HG03565 (cell line): ENCODE measurements at regions not wholly inside any gene's neighbourhood (a gene's known extent, or its start where the extent isn't known, plus 50 kb on each side); places are given as distances from the start of the nearest gene placed in this dataset.

Experiments
- ATAC-seq: cut with Tn5 transposase; IDR thresholded peaks from one replicate; pipeline ENCODE4 v1.9.1; 2021; ENCODE audit warnings: mild to moderate bottlenecking, moderate library complexity; ENCODE audit not compliant: unreplicated experiment

DNA sequence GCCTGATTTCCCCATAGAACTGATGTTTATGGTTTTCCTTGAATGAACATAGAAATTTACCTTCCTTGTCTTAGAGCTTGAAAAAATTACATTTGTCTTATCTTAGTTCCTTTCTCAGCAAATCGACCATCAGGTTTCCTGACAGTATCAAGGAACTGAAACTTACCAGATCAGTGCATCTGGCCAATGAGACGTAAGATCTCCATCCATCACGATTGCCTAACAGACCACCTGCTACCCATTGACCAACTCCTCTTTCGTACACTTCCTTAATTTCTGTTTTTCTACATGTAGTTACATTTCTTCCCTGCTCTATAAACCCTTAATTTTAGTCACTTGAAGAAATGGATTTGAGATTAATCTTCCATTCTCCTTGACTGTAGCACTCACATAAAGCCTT, 57.4 kb upstream of the TMPRSS15 start:
- no peak for ATAC-seq

DNA sequence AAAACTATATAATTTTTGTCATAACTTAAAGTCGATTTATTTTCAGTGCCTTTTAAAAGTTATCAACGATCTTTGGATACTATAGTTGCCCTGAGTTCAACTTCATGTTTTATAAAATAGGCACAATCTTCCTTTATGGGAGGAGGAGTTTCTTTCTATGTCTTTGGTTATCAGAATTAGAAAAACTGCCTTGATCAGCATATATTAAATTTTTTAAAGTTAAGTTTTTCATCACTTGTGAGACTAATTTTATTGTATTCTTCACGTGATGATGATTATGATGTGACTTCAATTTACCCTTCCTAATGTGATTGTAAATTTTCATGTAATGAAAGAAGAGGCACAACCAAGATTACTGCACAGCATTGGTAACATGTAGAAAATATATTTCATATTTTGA, 58.2 kb upstream of the TMPRSS15 start:
- ATAC-seq = no peak

DNA sequence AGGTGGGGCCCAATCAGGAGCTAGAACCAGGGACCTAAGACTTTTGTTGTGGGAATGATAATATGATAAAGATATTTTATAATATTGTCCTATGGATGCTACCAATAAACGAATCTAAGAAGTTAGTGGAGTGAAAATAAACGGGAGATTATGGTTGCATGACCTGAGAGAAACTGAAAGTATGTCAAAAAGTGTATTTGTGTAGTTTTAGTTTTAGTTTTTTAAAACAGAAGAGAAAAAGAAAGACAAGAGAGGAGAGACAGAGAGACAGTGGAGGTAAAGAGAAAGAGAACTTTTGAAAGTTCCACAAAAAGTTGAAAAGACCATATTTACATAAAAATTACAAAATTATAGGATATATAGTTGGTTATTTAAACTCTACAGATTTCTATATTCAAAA, 64.1 kb upstream of the TMPRSS15 start:
- peak; percentile 63 for ATAC-seq

DNA sequence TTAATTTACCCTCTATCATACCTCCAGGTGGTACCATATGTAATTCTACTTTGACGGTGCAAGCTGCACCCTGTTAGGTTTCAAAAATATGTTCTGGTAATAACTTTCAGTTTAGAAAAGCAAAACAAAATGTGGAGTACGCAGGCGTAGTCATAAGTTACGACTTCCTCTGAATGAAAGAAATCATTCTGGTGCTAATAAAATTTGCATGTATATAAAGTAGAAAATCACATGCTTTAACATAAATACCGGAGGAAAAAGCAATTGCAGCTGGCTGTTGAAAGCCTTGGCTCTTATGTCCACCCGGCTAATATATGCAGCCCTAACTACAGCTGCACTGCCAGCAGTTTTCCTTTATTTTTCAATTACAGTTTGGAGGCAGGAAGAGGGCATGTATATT, 65.2 kb upstream of the TMPRSS15 start:
- no peak for ATAC-seq

DNA sequence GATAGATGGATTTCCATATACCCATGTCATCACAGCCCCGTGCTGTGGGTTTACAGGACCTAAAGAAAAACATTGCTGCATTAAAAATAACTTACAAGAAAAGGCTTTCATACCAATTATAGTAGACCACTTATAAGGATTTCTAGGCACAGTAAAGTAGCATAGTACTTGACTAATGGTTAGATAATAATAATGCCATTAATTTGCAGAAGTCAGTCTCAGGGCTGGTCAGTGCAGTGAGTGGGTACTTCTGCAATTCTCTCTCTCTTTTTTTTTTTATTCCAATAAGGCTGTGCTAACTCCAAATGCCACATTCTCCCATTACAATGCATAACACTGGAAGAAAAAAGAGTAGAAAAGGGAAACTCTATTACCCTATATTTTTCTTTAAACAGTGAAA, 73.1 kb upstream of the TMPRSS15 start:
- ATAC-seq = no peak

DNA sequence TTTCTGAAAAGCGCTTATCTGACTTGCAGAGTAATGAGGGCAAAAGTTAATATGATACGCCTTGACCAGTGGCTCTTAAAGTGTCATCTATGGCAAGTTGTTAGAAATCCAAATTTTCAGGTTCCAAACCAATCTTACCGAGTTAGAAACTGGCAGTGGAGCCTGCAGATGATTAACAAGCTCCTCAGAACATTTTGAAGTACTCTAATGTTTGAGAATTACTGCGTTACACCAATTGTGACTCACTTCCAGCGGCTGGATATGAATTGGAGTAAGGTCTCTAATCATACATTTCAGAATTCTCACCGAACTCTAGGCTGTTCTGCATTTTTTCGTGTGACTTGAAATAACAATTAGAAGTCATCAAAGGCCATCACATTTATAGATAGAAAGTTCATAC, 73.5 kb upstream of the TMPRSS15 start:
- ATAC-seq = no peak

DNA sequence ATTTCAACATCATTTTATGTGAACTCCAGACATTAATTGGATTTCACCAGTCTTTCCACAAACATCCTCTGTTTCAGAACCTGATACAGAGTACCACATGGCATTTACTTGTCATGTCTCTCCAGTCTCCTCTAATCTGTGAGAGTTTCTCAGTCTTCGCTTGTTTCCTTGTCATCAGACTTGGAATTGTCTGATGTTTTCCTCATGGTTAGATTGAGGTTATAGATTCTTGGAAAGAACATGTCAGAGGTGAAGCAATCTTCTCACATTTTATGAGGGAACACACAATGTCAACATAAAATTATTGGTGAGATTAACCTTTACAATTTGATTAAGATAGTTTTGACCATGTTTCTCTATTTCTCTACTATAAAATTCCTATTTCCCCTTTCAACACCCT, 74.9 kb upstream of the TMPRSS15 start:
- no peak for ATAC-seq

DNA sequence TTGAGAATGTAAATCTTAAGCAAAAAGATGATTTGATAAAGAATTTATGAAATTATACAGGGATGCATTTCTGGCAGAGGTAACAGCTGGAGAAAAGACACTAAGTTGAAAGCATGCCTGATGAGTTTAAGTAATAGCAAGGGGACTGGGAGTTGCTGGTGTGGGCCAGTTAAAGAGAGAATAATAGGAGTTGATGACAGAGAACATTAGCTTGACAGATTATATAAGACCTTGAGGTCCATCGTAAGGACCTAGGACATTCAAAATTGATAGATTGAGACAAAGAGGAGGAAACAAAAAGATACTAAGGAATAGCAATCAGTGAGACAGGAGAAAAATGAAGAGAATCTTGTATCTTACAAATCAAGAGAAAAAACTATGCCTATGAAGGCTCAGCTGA, 84.7 kb upstream of the TMPRSS15 start:
- ATAC-seq = no peak

DNA sequence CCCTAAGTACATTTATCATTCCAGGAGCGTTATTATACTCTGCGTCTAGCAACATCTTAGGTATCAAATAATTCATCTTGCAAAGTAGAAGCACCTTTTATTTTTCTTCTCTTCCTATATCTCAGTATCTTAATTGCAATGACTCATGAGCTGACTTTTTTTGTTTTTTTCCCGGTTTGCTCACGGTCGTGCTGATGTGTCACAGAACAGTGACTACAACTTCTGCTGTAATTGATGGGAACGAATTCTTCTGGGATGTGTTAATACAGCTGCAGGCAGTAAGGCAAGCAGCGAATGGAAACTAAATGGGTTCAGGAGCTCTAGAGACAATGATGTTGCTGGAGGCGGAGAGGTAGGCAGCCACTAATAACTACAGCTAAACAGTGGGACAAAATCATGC, 89.8 kb upstream of the TMPRSS15 start:
- no peak for ATAC-seq

DNA sequence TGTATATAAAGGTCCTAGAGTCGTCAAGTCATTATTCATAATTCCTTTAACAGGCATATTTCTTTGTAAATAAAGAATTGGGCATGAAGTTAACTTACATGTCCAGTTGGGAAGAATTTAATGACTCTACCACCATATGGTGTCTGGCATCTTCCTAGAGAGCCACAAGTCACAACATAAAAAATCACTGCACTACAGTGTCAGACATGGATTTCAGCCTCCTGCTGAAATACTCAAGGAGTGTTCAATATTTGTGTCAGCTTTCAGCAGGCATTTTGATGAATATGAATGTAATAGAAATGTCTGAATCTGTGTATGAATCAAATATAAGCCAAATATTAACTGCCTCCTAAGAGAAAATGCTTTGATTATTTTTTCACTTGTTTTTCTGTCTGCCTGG, 91.9 kb upstream of the TMPRSS15 start:
- no peak for ATAC-seq

DNA sequence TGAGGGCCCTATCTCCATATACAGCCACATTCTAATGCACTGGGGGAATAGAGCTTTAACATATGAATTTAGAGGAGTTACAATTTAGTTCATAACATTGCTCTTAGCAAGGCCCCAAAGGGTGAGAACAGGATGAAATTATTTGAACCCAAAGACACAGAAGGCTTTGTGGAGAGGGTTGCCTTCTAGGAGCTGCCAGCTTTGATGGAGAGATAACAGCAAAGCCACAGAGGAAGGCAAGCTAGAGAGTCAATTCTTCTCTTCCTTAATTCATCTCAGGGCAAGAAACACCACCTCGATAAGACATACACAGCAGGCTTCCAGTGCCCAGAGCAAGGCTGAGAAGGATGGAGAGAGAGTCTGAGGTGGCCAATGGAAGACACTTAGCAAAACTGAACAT, 94.8 kb upstream of the TMPRSS15 start:
- ATAC-seq = no peak

DNA sequence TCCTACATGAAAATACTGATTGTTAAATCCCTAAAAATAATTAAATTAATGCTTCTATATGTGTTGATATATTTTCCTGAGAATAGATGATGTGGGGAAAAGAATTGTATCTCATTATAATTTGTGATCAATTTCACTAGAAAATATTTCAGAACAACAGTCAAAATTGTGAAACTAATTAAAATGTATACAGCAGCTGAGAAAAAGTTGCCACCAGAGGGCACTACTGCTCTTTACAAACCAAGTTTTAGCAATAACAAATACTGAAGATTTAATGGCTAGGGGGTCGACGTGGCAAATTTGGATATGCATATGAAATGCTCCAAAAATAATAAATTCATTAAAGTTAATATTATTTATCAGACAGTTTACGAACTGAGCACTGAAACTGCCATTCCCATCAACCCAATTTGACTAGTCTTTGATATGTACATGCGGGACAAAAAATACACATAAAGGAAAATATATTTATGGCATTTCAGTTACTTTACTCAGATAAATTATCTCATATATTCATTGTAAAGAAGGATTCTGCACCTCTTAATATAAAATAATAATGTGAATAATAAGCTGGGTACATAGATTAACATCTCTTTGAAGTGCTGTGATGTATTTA, 96.3 kb upstream of the TMPRSS15 start:
- ATAC-seq = no peak

DNA sequence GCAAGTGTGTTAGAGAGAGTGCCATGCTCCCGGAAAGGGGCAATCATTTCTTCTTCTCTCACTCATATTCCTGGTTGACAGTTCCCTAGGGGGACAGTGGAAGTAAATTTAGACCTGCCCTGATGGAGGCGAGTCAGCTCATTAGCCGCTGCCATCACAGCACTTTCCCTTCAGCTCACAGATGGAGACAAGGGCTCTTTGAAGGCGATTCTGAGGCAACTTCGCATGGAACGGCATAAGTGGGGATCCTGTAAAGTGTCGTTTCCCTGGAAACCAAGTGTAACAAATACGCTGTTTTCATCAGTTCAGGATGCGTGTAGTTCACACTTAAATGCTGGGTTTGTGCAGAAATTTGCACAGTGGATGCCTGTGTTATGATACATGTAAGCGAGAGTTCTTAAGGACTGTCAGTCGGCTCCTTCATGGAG, 114.5 kb upstream of the TMPRSS15 start:
- no peak for ATAC-seq

DNA sequence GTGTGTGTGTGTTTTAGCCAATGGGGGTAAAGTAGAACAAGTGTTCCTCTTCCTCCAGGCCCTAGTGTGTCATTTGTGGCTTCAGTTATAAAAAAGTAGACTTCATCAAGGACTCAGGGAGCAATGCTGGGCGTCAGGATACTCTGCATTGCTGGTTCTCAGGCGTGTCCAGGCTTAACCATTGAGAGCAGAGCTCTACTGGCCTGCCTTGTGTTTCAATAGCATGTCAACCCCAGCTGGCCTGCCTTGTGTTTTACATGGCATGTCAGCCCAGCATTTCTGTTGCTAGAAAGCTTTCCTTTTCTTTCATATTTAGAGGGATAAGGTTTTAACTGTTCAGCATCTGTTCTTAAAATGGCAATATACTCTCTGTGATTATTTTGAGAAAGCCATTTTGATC, 117.6 kb upstream of the TMPRSS15 start:
- ATAC-seq = no peak

DNA sequence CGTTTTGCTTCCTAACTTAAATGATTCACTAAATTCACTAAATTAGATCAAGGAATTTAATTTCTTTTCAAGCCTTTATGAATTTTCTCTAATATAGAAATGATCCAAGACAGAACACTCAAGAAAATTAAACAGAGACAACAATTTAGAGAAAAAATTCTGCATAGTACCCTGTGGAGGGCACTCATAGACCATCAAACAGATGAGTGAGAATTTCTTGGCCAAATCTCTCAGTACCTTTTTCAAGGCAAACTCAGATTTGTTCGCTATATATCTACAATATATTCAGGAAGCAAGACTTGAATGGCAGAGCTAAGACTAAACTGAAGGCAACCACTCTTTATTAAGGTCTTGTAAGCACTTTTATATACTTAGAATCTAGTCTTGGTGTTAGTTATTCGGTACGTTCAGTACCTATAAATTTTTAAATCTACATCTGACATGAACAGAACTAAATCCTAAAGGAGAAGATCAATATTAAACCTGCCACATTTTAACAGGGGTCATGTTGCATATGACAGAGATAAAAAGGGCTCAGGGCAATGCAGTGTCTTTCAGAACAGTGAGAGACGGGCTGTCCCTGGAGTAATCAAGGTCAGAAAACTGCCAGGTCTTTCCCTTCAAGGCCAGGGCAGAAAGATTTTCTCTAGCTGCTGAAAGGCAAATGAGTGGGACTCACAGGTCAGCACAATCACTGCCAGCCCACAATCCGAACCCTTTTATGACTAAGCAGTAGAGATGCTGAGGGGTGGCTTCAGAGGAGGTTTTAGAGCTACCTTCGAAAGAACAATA, 118.8 kb upstream of the TMPRSS15 start:
- ATAC-seq = no peak

DNA sequence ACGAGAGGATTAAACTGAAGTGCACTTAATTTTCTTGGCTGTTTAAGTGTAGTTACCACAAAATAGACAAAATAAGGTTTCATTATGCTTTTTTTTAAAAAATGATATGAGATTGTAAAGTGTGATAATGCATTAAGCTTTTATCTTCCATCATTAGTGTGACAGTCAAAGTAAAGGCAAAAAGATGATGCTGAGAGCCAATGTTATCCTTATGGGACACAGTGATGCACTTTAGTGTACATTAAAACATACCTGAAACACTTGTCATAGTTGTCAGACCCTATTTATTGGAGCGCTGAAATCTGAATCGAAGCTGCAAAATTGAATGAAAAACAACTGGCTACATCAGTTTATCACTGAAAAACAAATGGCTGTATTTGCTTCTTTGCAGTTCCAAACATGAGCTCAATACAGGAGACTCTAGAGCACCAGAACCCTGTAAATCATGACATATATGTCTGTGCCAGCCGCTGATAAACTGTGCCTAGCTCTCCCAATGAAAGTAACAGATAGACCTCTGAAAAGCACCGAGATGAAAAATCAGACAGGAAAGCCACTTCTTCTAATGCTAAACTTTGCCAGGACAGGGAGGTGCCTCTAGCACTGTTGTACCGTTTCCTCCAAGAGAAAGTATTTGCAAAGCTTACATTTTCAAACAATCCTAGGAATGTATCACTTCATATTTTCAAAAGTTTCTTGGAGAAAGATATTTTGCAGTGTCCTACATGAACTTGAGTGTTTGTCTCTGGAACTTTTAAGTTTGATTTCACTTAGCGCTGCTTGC, 120.7 kb upstream of the TMPRSS15 start:
- no peak for ATAC-seq

DNA sequence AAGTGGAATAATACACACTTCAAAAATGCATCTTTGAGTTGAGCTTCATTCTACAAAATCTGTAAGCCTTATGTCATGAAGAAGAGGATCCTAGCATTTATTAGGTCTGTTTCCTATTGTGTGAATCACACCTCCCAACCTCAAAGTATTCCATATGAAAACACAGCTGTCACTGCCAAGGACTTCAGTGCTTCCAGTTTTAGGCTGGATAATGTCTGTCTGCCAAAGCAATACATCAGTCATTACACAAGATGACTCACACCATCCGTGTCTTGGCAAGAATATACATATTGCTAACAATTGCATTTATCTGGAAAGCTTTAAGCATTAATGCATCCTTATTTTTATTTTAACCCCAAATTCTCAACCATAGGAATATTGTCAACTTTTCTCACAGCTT, 125.7 kb upstream of the TMPRSS15 start:
- ATAC-seq = no peak

DNA sequence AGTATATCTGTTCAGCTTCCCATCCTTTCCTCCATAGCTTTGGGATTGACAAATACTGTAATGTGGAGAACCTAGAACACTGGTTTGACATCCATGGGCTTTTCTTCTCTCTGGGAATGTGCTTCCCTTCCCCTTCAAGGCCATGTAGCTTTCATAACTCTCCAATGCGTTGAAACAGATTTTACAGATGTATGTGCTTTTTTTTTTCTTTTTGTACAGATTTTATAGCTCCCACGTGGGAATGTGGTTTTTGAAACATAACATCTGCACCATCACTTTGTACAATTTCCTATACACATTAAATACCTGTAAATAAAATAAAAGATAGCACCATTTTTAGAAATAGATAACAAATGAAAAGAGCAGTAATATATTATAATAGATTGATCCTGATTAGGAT, 138.5 kb upstream of the TMPRSS15 start:
- ATAC-seq = no peak

DNA sequence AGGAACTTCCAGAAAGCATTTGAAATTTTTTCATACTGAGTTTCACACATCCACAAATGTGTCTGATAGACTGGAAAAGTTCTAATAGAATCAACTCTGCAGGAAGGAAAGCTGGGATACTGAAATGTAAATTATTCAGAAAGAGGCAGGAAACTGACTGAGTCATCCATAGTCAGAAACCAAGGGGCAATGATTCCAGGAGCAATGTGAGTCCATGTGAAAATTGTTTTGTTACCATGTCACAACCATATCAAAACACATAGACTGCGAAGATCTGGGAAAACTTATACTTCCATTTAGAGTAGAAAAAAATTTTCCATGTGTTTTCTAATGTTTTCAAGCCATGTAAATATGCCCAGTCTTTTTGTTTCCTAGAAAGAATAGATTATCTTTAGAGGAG, 142.3 kb upstream of the TMPRSS15 start:
- ATAC-seq = no peak

DNA sequence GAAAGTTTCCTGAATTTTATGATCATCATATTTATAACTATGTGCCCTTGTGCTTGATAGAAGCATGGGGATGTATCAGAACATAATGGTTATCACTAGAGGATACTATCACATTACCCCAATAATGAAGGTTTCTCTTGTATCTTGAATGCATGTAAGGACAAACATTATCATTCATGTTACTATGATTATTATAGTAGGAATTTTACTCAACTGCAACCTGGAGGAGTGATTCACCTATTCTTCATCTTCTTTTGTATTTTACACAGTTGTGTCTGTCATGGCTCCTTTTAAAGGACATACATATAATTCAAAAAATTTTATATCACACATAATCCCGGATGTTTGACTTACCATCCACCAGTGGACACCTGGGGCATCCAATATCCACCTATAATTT, 143.8 kb upstream of the TMPRSS15 start:
- ATAC-seq = no peak

DNA sequence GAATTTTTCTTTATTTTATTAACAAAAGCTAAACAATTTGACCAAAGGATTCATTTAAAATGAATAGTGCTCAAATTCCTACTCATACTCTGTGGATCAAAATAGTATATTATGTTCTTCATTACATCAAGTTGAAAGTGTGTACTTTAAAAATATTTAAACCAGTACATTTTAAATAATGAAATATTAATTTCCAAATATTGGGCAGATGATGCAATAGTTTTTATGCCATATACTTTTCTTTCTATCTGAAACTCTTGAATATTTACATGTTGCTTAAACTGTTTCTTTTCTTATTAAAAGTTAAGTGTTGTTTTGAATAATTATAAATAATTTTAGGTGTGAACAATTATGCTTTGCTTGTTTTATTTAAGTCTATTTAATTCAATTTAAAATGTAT, 144.7 kb upstream of the TMPRSS15 start:
- no peak for ATAC-seq
